ENCODE measurements at regions not wholly inside any gene's neighbourhood (a gene's known extent, or its start where the extent isn't known, plus 50 kb on each side); places are given as distances from the start of the nearest gene placed in this dataset.
"Not testable (repeated sequence)": the region's sequence is repeated elsewhere in the genome, so short reads cannot be mapped to it uniquely, and the experiment has no call there.

DNA sequence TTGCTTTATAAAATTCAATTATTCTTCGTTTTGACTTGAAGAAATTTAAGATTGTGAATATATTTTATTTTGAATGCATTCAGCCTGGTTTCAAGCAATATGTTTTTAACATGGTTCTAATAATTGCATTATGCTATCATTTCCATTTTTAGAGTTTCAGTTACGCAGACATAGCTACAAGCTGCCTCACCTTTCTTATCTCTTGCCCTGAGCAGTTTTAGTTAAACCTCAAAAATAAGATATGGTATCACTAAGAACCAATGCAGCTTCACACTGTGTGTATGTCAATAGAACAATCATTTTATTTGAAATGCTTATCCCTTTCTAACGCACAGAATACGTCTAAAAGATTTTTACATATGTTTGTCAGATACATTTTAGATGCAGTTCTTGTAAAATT, 632.6 kb upstream of the KCND2 start:
- DNase-seq: no peak

GRCh38 chr7:119640861-119641260, 632.1 kb upstream of the KCND2 start:
- no peak for DNase-seq

GRCh38 chr7:119643558-119643957, 629.4 kb upstream of the KCND2 start:
- DNase-seq: no peak

- no peak for DNase-seq
These were observed 625.7 kb upstream of the KCND2 start for GRCh38 chr7:119647286-119647685.

DNA sequence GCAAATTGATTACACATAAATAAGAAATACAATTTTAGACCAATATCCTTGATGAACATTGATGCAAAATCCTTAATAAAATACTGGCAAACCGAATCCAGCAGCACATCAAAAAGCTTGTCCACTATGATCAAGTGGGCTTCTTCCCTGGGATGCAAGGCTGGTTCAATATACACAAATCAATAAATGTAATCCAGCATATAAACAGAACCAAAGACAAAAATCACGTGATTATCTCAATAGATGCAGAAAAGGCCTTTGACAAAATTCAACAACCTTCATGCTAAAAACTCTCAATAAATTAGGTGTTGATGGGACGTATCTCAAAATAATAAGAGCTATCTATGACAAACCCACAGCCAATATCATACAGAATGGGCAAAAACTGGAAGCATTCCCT, 624.2 kb upstream of the KCND2 start:
- not testable (repeated sequence) for DNase-seq

DNA sequence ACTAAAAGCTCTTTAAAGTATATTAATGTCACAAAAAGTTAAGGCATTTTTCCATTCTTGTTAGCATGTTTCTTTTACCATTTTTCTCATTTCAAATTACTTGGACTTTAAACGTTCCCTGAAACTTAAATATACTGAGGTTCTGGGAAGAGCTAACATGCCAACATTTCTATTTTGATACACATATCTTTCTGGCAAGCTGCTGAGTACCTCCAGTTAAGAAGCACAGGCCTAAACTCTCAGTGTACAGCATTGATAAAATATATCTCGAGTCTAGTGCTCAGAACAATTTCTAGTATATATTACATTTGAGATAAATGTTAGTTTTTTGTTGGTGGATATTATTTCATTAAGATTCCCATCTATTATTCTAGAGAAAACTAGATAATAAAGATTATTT, 612.9 kb upstream of the KCND2 start:
- DNase-seq: no peak

DNA sequence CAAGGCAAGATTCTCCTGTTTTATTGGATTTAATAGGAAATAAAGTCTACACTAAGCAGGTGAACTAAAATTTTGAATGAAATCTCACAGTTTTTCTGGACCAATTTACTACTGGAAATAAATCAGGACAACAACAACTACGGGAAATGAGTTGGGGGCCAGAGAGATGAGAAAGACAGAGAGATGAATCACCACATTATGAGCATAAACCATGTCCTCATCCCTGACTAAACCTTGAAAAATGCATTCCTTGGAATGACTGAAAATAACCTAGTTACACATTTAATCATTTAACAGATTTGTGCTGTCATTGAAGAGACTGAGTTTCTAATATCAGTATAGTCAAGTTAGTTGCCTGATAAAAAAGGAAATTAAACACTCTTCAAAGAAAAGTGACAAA, 608.4 kb upstream of the KCND2 start:
- no peak for DNase-seq

GRCh38 chr7:119665796-119666195, 607.2 kb upstream of the KCND2 start:
- no peak for DNase-seq

DNA sequence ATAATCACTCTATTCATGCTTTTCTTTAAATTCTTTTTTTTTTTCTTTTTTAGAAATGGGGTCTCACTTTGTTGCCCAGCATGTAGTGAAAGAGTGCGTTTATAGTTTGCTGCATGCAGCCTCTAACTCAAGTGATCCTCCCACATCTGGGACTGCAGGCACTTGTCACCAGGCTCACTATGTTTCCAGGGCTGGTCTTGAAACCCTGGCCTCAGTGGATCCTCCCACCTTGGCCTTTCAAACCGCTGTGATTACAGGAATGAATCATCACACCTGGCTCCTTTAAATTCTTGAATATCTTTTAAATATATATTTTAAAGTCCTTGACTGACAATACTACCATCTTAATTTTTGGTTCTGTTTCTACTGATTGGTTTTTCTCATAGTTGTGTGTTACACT, 591.6 kb upstream of the KCND2 start:
- DNase-seq: no peak

DNA sequence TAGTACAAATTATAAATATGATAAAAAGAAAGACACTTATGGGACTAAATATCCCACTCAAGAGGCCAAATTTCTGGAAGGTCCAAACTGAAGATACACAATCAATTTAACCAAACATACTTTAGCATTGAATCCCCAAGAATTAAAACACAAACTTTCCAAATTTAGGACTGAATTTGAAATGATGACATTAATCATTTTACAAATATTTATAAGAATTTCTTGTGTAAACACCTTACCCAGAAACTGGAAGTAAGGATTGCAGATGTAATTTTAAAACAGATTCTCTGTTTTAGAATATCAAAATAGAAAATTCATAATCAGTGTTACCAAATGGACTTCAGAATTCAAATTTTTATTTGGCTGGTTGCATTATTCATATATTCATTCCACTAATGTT, 588.2 kb upstream of the KCND2 start:
- DNase-seq: no peak

DNA sequence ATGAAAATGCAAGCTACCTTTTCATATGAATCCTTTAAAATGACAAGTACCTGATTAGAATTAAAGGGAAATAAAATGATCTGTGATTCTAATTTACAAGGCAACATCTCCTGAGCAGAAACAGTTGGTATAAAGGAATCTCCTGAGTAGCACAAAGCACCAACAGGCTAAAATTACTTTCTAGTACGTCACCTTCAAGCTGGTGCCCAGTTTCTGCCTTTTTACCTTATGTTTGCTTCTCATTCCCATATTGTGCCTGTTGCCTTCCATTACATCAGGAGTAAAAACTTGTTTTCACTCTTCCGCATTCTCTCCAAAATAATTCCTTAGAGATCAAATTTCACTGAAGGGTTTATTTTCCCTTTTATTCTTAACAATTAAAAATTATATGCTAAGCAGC, 587.1 kb upstream of the KCND2 start:
- DNase-seq: no peak

- DNase-seq: no peak
These were observed 584.1 kb upstream of the KCND2 start for GRCh38 chr7:119688831-119689230.

DNA sequence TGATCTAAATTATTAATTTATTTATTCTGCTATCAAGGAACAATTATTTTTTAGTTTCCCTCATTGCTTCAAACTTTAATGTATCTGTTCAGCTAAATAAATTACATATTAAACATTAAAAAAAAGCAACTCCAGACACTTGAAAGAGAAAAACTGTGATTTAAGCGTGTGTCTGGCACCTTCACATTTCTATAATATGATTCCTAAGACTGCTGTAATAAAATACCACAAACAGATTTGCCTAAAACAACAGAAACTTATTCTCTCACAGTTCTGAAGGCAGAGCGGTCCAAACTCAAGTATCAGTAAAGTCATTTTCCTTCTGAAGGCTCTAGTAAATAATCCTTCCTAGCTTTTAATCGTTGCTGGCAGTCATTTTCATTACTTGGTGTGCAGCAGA, 580.4 kb upstream of the KCND2 start:
- no peak for DNase-seq

DNA sequence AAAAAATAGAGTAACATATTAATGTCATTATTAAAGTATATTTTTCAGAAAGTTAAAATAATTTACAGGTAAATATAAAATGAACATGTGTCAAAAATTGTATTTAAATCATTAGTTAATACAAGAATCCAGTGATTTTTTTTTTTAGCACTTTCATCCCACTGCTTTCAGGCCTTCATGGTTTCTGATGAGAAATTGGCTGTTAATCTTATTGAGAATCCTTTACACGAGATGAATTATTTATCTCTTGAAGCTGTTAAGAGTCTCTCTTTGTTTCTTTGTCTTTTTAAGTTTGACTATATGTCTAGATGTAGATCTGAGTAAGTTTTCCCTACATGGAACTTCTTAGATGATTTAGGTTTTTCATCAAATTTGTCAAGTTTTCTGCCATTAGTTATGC, 578.5 kb upstream of the KCND2 start:
- no peak for DNase-seq

GRCh38 chr7:119696336-119696735, 576.6 kb upstream of the KCND2 start:
- DNase-seq: no peak

- DNase-seq: no peak
These were observed 569.1 kb upstream of the KCND2 start for GRCh38 chr7:119703895-119704294.

- DNase-seq: no peak
These were observed 566.4 kb upstream of the KCND2 start for GRCh38 chr7:119706608-119707007.

DNA sequence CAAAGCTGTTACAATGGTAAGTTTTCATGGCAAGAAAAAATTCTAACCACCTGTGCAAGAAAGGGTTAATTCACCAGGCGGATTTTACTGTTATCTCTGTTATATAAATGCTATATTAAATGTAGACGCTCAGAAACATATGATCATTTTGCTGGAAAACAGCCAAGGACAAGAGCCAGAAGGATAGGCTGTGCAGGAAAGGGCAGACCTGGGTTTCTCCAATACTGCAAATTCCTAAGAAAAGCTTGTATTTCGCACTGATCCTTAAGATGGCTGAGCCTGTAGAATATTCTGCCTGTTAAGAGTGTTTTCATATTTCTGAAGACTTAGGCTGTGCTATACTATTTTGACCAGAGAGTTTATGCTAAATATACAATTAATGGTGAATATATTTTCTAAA, 564.1 kb upstream of the KCND2 start:
- DNase-seq: no peak

DNA sequence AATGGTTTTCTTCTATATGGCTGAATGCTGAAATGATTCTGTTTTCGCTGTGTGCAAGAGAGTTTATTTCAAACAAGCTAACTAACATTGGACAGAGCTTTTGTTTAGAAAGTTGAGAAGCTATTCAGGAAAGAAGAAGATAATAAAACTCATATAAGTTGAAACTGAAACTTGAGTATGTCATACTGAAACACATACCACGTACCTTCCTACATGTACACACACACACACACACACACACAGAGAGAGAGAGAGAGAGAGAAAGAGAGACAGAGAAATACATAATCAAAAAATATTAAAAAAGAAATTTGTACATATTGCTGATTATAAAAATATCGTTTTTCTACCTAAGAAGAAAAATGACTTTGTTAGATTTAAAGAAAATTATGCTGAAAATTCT, 561.9 kb upstream of the KCND2 start:
- DNase-seq: no peak

DNA sequence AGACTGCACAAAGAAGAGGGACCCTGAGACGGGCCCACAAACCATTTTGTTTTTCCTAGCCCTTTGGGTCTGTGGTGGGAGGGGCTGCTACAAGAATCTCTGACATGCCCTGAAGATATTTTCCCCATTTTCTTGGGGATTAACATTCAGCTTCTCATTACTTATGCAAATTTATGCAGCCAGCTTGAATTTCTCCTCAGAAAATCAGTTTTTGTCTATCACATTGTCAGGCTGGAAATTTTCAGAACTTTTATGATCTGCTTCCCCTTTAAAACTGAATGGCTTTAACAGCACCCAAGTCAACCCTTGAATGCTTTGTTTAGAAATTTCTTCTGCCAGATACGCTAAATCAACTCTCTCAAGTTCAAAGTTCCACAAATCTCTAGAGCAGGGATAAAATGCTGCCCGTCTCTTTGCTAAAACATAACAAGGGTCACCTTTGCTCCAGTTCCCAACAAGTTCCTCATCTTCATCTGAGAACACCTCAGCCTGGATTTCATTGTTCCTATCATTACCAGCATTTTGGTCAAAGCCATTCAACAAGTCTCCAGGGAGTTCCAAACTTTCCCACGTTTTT, 560.0 kb upstream of the KCND2 start:
- no peak for DNase-seq

- DNase-seq: no peak
These were observed 559.4 kb upstream of the KCND2 start for GRCh38 chr7:119713606-119714005.

DNA sequence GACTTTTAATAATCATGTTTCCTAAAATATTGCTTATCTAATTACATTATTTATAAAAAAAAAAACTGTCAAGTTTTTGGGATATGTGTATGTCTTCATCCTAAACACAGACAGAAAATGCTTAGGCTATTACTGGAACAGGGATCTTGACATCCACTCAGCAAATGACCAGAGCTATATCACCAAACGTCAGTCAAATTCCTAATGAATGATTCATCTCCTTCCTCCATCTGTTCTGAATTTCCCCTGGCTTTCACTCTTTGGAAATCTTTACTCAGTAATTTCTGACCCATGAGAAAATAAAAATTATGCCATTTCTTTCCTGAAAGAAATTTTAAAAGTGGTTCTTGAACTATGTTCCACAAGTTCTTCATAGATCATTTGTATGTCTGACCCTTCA, 552.4 kb upstream of the KCND2 start:
- no peak for DNase-seq

DNA sequence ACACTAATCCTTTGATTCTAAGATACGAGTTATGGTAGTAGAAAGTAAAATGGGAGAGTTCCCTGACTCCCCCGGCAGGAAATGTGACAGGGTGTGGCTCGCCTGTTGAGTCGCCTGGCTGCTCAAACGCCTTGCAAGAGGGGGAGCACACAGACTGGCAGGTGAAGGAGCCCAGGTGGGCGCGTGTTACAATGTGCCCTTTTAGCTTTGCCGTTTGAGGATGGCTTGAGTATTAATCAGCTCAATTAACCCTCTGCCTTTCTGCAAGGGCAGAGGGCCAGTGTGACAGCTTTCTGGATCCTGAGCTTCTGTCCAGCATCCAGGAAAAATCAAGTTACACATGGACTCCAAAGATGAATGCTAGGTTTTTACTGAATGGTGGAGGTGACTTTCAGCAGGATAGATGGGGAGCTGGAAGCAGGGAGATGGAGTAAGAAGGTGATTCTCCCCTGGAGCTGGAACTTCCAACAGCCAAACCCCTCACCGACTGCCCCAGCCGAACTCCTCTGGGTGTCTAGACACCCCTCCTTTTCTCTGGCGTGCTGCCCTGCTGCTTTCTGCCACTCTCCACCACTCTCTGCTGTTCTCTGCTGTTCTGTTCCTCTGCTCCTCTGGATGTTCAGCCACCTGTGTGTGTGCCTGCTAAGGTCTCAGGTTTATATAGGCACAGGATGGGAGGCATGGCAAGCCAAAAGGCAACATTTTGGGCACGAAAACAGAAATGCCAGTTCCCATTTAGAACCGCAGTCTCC, 548.8 kb upstream of the KCND2 start:
- no peak for DNase-seq

- DNase-seq: no peak
These were observed 539.7 kb upstream of the KCND2 start for GRCh38 chr7:119733127-119733879.
